ENCODE measurements at regions not wholly inside any gene's neighbourhood (a gene's known extent, or its start where the extent isn't known, plus 50 kb on each side); places are given as distances from the start of the nearest gene placed in this dataset.

DNA sequence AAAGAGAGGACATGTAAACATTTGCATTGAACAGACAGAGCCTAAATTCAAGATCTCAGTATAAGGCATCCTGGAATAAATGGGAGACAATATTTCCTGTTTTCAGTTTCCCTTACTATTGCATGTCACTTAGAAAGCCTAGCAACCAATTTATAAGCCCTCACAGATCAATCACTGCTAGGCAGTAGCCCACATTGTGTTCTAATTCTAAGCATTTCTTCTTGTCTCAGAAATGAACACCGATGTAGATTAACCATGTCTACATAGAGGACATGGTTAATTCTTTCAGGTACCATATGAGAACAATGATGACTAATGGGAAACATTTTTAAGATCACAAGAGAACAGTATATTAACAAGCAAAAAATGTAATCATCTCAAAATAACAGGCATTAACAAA is 79.6 kb upstream of the HMHB1 start:
- Histone ChIP-seq H3K9me1 (ENCODE audit: control insufficient read depth, insufficient read depth, low read length) (no peaks in the 10 kb centered on the region), H3K27ac (ENCODE audit: extremely low read depth, low read depth, low read length) (no peak overlapping the region), H3K4me1 (replicated peaks in 1 of 2; ENCODE audit: control insufficient read depth in 2 of 2, insufficient read depth in 2 of 2, low read length in 2 of 2) (no peaks in the 10 kb centered on the region), H3K79me2 (ENCODE audit: control insufficient read depth, insufficient read depth, low read length) (no peaks in the 10 kb centered on the region), H3K27me3 (ENCODE audit: control insufficient read depth in 2 of 2, insufficient read depth in 2 of 2, low read length in 2 of 2) (peaks cover 0 to 7% of the 10 kb centered on the region in 2 experiments; a peak in 1 of 5 replicates), H3K4me2 (ENCODE audit: insufficient read depth, low read length) (no peak overlapping the region), H3K9me3 (replicated peaks; ENCODE audit: control insufficient read depth, insufficient read depth, low read depth, low read length) (no peaks in the 10 kb centered on the region), H3K36me3 (ENCODE audit: control insufficient read depth, insufficient read depth, low read length) (no peaks in the 10 kb centered on the region), H2AFZ (ENCODE audit: low read depth, low read length) (no peak overlapping the region), H3K9ac (ENCODE audit: insufficient read depth in 1 of 2, low read depth in 2 of 2, low read length in 2 of 2) (no peak overlapping the region), H3K4me3 (no peak overlapping the region), H4K20me1 (replicated peaks; ENCODE audit: control insufficient read depth, insufficient read depth, low read length) (no peaks in the 10 kb centered on the region)
- WGBS (ENCODE audit: insufficient coverage, low coverage, missing lambda C conversion rate), result 0% methylated on average over 1 of the region's 1 CpG
- ChIA-PET POLR2A (no interaction called here), CTCF (ENCODE audit: low intra/inter-chr PET ratio) (no interaction called here)
- ATAC-seq (no peak), DNase-seq (ENCODE audit: extremely low read depth in 1 of 4, low spot score in 3 of 4) (no peak), FAIRE-seq (no peak)
- TF ChIP-seq ETV6 (IDR thresholded peaks at IDR 0.05; ENCODE audit: borderline replicate concordance in 1 of 2, low read depth in 2 of 2, low read length in 1 of 2) (no peak), ETV6 (CRISPR knock-in tag; IDR thresholded peaks at IDR 0.05; ENCODE audit: borderline replicate concordance) (no peak), ZNF589 (CRISPR knock-in tag; IDR thresholded peaks at IDR 0.05; ENCODE audit: low read depth) (no peak), ZNF511 (CRISPR knock-in tag; IDR thresholded peaks at IDR 0.05) (no peak), PHF8 (IDR thresholded peaks at IDR 0.05; ENCODE audit: borderline replicate concordance, low read length) (no peak), MCM5 (IDR thresholded peaks at IDR 0.05; ENCODE audit: low read depth) (no peak), NCOR1 (IDR thresholded peaks at IDR 0.05) (no peak), EP300 (IDR thresholded peaks at IDR 0.05; ENCODE audit: low read length) (no peak), POLR3G (IDR thresholded peaks at IDR 0.05; ENCODE audit: extremely low read depth, insufficient read length, insufficient replicate concordance) (no peak), ZSCAN32 (CRISPR knock-in tag; IDR thresholded peaks at IDR 0.05) (no peak), ZNF785 (CRISPR knock-in tag; IDR thresholded peaks at IDR 0.05) (no peak), SRSF9 (IDR thresholded peaks at IDR 0.05; ENCODE audit: borderline replicate concordance, low read depth, low read length) (no peak), XRCC3 (IDR thresholded peaks at IDR 0.05) (no peak), SRSF7 (optimal IDR thresholded peaks at IDR 0.05; ENCODE audit: low read depth, low read length) (no peak), RHOXF2B (CRISPR knock-in tag; conservative IDR thresholded peaks at IDR 0.05) (no peak), STAG1 (CRISPR knock-in tag; IDR thresholded peaks at IDR 0.05; ENCODE audit: borderline replicate concordance) (no peak), MAZ (CRISPR knock-in tag; conservative IDR thresholded peaks at IDR 0.05 in 1 of 2, IDR thresholded peaks at IDR 0.05 in 1 of 2) (no peak), ZNF717 (CRISPR knock-in tag; IDR thresholded peaks at IDR 0.05) (no peak), TOE1 (IDR thresholded peaks at IDR 0.05; ENCODE audit: borderline replicate concordance) (no peak), TOE1 (CRISPR knock-in tag; IDR thresholded peaks at IDR 0.05; ENCODE audit: borderline replicate concordance, low read depth) (no peak)
- TF ChIP-seq, protein P1, sequence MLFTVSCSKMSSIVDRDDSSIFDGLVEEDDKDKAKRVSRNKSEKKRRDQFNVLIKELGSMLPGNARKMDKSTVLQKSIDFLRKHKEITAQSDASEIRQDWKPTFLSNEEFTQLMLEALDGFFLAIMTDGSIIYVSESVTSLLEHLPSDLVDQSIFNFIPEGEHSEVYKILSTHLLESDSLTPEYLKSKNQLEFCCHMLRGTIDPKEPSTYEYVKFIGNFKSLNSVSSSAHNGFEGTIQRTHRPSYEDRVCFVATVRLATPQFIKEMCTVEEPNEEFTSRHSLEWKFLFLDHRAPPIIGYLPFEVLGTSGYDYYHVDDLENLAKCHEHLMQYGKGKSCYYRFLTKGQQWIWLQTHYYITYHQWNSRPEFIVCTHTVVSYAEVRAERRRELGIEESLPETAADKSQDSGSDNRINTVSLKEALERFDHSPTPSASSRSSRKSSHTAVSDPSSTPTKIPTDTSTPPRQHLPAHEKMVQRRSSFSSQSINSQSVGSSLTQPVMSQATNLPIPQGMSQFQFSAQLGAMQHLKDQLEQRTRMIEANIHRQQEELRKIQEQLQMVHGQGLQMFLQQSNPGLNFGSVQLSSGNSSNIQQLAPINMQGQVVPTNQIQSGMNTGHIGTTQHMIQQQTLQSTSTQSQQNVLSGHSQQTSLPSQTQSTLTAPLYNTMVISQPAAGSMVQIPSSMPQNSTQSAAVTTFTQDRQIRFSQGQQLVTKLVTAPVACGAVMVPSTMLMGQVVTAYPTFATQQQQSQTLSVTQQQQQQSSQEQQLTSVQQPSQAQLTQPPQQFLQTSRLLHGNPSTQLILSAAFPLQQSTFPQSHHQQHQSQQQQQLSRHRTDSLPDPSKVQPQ (CRISPR knock-in tag; IDR thresholded peaks at IDR 0.05; ENCODE audit: borderline replicate concordance), result no peak
- intact Hi-C loops (cut with micrococcal nuclease) (no loop called here), in situ Hi-C loops (cut with MboI) (no loop called here)
- BruUV-seq (replicated peaks), result no TSS peak

Measured in K562 (cell line).